SIG-M5 treated with dmso at 0.1 percent for 504 hours (cell line): ENCODE measurements at regions not wholly inside any gene's neighbourhood (a gene's known extent, or its start where the extent isn't known, plus 50 kb on each side); places are given as distances from the start of the nearest gene placed in this dataset.

ENCODE experiments used
- DNase-seq: peaks from one replicate; lab custom pipeline; 2025; ENCODE audit not compliant: unreplicated experiment; lab: John Stamatoyannopoulos, UW

DNA sequence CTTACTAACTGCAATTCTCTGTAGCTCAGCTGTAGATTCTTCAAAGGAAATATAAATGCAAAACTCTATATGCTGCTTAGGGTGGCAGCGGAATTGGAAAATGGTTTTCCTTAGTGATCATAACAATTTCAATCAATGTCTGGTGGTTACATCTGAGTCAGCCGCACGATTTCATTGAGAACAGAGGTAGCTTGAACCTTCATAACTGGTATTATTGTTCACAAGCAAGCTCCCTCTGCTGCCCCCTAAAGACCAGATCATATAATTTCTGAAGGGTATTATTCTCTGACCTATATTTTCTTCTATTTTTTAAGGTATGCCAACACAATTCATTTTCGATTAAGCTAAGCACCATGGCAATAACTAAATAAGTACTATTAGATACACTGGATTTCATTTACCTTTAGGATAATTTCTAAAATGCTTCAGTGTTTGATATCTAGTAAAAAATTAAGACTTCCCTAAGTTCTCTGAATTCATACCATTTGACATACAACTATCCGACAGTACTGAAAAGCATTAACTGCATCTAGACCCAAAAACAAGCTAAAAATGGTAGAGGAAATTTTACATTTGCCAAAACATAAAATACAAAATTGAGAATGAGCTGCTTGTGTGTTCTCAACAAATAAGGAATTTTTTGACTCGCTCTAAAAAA lies 181.1 kb upstream of the SPEF2 start:
- DNase-seq = peak; percentile 64

DNA sequence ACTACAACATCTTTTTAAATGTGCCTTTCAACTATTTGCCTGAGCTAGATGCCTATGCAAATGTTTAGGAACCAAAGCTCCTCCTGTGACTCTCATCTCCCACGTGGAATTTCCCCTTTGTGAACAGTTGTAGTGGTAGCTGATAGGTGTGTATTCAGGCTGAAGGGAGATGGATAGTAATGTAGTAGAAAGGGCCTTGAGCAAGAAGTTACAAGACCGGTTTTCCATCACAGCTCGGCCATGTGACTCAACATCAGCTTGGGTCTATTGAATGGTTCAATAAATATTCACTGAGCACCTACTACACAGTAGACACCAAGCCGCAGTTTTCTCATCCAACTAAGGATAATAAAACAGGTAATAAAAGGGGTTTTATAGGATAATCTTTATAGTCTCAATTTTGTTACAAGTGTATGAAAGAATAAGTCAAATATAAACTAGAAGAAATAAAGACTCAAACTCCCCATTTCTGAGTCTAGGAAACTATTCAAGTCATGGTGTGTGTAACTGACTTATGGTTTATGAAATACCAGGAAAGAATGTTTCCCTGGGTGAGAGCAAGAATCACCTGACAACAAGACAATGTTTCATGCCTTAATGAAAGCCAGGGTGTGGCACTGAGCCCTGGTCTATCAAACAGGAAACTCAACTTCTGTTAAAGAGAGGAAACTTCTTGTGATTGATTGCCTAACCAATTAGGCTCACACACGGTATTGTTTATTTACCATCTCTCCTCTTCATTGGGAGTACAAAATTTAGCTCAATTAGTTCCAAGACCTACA lies 187.1 kb upstream of the SPEF2 start:
- DNase-seq = peak; percentile 8

DNA sequence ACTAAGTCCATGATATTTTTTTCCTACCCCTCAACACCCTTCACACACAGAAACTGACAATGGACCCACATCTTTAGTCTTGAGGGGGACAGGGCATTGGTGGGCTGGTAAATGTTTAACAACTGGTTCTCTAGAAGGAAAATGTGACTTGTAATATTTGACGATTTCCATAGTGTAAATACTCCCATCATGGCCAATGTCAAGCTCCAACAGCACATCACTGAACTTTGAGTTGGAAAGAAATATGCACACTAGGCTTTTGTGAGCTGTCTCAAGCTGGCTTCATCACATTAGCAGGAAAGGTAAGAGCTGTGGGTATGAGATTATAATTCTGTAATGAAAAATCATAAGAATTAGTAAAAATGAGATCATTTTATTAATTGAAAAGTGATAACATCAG lies 189.9 kb upstream of the PRLR start:
- DNase-seq = no peak

DNA sequence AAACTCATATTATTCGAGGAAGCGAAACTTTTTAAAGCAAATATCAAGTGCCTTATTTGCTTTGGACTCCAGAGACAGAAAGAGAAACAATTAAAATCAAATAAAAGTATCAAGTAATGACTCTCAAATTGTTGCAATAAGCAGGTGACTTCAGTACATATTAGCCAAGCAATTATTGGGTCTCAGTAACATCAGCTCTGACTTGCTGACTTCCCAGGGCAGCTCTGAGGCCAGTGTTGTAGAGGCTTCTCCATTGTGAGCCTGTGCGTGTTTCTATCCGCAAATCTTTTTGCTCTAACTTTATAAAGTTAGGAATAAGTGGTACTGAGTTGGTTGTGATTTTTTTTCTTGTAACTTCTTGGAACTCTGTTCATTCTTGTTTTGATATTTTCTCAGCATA lies 186.8 kb upstream of the PRLR start:
- no peak for DNase-seq

DNA sequence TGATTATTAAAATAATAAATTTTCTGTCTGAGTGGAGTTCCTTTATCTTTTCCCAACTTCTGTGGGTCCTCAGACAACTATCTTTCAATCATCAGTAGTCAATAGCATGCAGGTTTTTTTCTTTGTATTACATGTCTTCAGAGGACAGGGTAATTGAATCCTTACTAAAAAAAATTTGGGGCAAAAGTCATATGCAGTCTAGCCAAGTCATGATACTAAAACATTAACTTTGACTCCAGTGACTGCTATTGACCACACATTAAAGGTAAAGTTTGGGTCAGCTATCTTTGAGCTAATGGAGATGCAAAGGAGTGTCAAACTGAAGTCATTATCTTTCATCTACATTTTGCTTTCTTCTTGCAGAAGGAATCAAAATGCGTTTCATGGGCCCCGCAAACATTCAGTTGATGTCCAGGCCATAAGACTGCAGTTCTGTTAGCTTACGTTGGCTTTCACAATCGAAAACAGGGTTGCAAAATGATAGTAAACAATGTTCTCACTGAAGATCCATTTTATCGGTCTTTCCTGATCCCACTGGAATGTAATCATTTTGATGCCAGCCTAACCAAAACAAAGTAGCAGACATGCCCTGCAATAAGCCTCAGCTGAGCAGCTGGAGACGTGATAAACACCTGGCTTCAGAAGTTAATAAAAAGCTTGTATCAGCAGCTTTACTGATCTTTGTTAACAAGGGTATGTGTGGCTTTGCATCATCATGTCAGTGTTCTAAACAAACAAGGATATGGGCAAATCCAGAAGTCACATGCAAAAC lies 186.1 kb upstream of the PRLR start:
- no peak for DNase-seq

DNA sequence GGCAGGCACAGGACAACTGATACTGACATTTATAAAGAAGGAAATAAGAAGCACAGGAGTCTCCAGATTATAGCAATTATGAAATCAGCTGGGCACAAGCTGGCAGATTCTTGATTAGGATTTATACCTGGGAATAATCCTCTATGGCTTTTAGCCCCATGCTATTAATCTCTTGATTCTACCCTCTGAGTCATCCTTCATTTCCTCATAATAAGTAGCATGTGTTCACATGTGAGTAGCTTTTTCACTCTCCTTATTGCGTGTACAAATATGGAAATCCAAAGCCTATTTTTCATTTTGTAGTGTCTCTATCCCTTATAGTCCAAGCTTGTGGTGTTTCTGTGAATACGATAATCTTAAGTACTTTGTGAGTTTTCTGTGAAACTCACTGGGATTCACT lies 185.0 kb upstream of the PRLR start:
- no peak for DNase-seq

DNA sequence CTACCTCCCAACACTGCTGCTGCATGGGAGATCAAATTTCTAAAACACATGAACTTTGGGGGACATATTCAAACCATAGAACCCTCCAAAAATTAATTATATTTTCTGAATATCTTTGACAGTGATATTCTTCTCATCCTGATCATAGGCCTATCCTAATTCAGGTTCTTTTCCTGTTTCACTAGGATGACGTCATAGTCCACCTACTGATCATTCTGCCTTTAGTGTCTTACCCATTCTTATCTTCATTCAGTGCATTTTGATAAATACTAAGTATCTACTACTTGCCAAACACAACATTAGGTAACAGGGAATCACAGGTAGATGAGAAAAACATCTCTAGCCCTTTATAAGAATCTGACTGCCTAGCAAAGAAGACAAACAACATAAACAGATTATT lies 179.1 kb upstream of the PRLR start:
- DNase-seq = no peak

DNA sequence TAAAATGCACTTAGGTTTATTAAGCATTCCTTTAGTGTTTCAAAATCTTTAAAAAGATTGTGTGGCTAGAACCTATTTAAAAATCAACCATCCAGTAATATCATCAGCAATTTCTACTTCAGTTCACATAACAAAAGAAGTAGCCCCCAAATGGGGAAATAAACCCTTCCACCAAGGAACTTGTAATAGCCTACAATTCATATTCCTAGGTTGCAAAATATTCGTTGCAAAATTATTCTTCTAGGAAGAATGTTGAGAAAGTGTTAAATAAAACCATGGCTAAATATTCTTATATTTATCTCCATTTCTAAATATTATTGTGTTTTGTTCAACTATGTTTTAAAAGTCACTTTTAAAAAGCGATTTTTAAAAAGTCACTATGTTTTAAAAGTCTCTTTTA lies 177.9 kb upstream of the PRLR start:
- DNase-seq = peak; percentile 29

DNA sequence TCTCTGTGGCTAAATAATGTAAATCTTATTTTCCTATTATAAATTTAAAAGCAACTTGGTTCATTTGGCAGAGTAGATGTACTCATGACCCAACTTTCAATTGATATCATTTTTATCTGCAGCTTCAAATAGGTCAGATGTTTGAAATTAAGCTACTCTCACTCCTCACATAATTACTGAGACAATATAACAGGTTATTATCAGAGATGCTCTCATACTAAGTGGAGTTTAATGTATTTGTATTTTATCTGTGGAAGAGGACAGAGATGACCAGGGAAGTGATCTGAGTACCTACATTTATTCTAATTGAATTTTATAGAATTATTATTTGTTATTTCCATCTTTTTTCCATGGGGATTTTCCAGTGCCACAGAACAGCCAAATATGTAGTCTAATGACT lies 177.4 kb upstream of the PRLR start:
- DNase-seq = no peak

DNA sequence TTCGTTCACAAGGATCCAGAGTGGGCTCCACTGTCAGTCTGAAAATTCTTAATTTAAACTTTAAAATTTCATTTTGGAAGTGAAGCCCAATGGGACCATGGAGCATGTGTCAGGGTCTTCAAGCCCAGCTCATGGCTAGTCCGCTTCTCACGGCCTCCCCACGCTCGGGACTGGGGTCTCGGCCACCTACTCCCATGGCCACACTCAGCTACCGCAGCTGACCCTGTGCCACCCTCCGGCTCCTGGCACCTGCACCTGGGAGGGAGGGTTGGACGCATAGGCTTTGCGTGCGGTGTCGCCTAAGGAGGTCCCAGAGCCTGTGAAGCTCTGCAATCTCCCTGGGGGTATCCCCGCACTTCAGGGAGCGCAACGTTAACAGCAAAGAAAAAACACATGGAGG lies 175.7 kb upstream of the PRLR start:
- no peak for DNase-seq

DNA sequence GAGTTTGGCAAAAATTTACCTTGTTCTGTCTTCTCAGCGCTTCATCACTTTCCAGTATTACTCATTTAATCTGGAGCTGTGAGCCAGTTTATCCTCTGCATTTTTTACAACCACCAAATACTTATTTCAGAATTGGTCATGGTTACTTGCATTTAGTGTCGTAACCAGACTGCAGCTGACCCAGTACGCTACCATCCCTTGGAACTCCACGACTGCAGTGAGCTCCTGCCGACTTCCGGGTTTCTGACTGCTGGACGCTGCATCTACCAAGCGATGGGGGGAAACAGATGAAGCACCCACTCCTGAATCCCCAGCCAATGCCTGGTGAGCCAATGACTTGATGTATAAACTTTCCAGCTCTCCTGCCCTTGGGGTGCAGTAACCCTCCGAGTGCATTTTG lies 174.4 kb upstream of the PRLR start:
- no peak for DNase-seq

DNA sequence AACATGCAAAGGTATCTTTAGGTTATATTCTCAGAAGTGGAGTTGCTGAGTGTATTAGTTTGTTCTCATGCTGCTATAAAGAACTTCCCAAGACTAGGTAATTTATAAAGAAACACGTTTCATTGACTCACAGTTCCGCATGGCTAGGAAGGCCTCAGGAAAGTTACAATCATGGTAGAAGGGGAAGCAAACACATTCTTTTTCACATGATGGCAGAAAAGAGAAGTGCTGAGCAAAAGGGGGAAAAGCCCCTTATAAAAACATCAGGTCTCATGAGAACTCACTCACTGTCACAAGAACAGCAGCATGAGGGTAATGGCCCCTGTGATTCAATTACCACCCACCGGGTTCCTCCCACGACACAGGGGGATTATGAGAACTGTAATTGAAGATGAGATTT lies 163.6 kb upstream of the PRLR start:
- no peak for DNase-seq

DNA sequence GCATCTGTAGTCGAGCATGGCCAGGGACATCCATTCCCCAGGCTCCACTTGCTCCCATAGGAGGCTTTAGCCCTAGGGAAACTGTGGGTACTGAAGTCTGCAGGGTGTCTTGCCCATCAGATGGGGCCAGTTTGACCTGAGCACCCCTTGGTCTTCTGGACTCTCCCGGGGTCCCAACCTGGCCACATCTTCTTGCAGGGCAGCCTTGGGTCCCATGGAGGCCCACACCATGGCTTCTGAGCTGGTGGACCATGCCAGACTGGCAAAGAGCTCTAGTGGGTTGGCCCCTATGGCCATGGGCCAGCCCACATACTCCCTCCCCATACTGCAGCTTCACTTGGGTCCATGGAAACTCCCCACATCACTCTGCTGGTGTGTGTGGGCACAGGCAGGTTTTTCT lies 154.4 kb upstream of the PRLR start:
- no peak for DNase-seq

DNA sequence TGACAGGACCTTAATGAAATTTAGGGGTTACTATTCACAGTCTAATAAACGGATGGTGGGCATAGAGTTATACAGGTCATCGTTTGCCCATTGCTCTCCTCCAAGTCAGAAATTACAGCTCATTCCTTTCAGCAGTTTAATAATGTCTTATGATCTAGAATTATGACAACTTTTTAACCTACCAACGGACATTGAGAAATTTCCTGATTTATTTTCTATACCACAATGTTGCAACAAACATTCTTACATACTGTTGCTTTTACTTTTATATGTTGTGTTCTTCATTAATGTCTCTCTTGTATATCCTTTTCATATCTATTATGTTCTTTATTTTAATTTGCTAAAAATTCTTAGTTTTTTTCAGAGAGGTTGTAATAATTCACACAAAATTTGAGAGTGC lies 152.8 kb upstream of the PRLR start:
- DNase-seq = no peak

DNA sequence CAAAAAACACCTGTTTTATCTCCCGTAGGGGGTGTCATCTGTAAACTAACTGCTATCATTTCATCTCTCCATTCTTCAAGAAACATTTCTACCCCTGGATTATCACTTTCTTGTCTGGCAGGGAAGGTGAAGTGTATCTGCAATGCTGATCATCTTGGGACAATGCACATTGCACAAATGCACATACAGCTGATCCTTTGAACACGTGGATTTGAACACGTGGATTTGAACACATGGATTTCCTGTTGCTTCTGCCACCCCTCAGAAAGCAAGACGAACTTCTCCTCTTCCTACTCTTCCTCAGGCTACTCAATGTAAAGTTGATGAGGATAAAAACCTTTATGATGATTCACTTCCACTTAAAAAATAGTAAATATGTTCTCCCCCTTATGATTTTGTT lies 147.4 kb upstream of the PRLR start:
- no peak for DNase-seq

DNA sequence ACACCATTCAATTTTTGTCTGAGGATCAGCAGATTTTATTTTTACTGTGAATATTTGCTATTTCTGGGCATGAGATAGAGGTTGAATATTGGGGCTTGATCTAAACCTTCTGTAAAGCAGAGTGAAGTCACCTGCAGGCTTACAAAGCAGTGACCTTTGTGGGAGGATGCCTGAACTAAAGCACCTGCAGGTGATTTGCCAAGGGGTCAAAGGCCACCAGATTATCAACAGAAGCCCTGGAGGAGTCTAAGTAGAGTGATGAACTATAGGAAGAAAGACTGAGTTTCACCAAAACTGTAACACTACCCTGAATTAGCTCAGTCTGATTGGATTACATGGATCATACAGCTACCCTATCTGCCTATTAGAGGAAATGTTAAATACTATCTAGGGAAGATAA lies 144.3 kb upstream of the PRLR start:
- no peak for DNase-seq

DNA sequence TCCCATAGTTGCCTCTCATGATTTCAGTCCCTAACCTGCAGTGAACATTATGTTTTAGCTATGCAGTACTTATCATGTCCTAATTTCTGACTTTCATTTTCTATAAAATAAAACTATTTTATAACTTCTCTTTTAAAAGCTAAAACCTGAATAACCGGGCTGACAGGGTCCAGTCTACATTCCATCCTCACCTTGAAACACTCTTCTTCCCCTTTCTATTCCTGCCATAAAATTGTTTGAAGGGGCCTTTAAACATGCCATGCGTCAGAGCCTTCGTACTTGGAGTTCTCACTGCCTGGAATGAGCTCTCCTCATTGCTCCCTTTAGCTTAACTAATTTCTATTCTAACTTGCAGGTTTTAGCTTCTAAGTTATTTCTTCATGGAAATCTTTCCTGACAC lies 143.0 kb upstream of the PRLR start:
- no peak for DNase-seq

DNA sequence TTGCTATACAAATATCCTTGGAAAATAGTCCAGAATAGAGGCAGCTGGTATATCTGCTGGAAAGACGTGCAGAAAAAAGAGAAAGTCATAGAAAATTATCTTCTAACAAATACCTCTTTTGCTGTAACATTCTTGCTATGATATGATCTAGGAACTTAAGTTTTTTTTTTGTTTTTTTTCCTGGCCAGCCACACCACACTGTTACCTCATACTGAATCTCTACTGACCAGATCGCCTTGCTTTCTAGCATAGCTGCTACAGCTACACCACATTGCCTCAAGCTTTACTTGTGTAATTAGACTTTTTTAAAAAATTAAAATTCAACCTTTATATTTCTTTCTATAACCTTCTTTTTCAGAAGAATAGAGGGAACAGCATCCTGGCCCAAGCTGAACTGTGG lies 142.2 kb upstream of the PRLR start:
- DNase-seq = no peak

DNA sequence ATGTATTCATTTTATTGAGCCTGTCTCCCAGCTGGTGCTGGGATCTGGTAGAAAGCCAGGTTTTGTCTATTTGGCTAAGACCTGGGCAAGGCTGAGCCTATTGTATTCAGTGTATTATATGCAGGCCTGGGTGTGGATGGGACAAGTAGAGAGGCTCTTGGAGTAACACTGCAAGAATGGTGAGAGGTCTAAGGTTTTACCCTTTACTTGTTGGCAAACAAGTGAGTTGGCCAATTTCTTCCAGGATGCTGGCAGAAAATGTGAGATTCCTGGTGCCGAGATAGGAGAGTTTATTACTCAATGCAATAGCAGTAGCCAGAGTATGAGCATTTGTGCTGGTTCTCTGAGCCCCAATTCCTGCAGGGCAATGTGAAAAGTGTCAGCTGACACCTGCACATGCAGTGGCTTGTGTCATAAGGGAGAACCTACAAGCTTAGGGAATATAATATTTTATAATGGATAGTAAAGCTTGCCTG lies 141.7 kb upstream of the PRLR start:
- DNase-seq = no peak

DNA sequence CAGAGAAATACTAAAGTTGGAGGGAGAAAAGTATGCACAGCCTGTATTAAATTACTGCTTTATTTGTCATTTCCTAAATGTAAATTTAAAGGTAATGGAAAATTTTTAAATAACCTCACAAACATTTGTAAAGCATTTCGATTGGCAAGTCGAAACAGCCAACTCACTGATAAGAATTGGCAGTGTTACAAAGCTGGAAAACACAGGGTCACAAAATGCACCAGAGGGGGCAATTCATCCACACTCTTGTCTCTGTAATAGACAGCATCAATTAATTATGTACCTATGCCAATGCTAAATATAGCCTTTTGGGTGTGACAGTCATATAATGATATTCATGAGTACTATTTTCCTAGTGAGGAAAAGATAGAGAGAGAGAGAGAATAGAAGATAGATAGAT lies 140.6 kb upstream of the PRLR start:
- no peak for DNase-seq

DNA sequence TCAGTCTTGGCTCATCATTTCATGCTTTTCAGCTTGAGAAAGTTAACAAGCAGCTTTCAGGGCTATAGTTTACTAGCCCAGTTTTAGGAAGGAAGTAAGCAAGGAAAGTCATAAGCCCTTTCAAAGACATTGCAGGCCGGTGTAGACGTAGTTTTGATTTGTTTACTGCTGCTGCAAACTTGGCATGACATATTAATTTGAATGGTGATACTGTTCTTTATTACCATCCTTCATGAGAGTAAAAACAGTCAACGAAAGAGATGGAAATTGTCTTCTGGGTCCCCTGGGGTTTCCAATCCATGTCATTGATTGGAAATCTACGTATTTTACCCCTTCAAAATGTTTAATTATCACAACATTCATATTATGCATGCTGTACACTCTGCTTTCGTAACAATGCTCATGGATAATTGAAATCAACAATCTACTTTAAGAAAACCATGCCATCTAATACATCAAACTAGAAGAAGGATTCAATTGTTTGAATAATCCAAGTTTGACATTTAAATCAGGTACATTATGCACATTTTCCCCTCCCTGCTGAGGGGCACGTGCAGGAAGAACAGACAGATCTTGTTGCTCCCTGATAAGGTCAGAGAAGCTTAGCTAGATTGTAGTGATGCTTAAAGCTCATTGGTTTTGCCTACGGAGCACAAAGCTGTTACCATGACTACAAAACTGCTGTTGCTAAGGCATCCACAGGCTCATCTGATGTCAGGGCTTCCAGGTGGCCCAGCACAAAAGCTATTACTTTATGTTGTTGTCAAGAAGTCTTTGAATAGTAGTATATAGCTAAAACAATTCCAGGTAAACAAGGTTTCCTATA lies 139.9 kb upstream of the PRLR start:
- no peak for DNase-seq
